Sigmoid colon (tissue), 6 donors: ENCODE measurements at regions not wholly inside any gene's neighbourhood (a gene's known extent, or its start where the extent isn't known, plus 50 kb on each side); places are given as distances from the start of the nearest gene placed in this dataset.

Experiments used
- DNase-seq: peaks from one replicate; pipeline ENCODE4 v3.0.0-alpha.2; 2019
- H3K27ac ChIP-seq, 4 donors: fragments of 200-600 bp; sonication (generic); one replicate each; pipeline ENCODE4 v1.5.1; 2016 to 2019; ENCODE audit warnings: mild to moderate bottlenecking in 1 of 4
- H3K27me3 ChIP-seq, 3 donors: fragments of 200-600 bp; sonication (generic); one replicate each; pipeline ENCODE4 v1.5.1; 2019; ENCODE audit warnings: mild to moderate bottlenecking in 1 of 3
- H3K36me3 ChIP-seq, 4 donors: fragments of 200-600 bp; sonication (generic); one replicate each; pipeline ENCODE4 v1.5.1; 2016 to 2019
- H3K4me1 ChIP-seq, 4 donors: fragments of 200-600 bp; sonication (generic); one replicate each; pipeline ENCODE4 v1.5.1; 2017 to 2019
- H3K4me3 ChIP-seq, 4 donors: fragments of 200-600 bp; sonication (generic); one replicate each; pipeline ENCODE4 v1.5.1; 2017 to 2019; ENCODE audit warnings: mild to moderate bottlenecking in 2 of 4, moderate library complexity in 1 of 4
- H3K9me3 ChIP-seq, 4 donors: fragments of 200-600 bp in 3 of 4; sonication (generic) in 3 of 4; one replicate each; pipeline versions ENCODE4 v1.5.1 to v1.6.1; 2013 to 2019
- CTCF ChIP-seq, 4 experiments: fragments of 450-650 bp in 3 of 4; fragments of 200-600 bp in 1 of 4; IDR thresholded peaks; one replicate each; pipeline ENCODE4 v1.5.1; 2016 to 2019; ENCODE audit warnings: antibody characterized with exemption in 4 of 4, mild to moderate bottlenecking in 3 of 4, moderate library complexity in 2 of 4
- EP300 ChIP-seq, 4 donors: sonication (generic); formaldehyde crosslinking; IDR thresholded peaks; one replicate each; pipeline ENCODE4 v1.6.1; 2017; ENCODE audit warnings: antibody characterized with exemption in 4 of 4
- POLR2A ChIP-seq, 2 donors: fragments of 450-650 bp; IDR thresholded peaks; one replicate each; pipeline ENCODE4 v1.6.1; 2016; ENCODE audit warnings: antibody characterized with exemption in 2 of 2, mild to moderate bottlenecking in 2 of 2, moderate library complexity in 2 of 2
- POLR2AphosphoS5 ChIP-seq, 4 donors: sonication (generic); formaldehyde crosslinking; IDR thresholded peaks; one replicate each; pipeline ENCODE4 v1.6.1; 2017; ENCODE audit warnings: antibody characterized with exemption in 4 of 4
- WGBS, 2 donors: extraction: QIAGEN DNeasy Blood & Tissue Kit; methylation state at CpG; one replicate each; pipeline ENCODE4 v1.1.7; 2013; 5-methylcytosine and 5-hydroxymethylcytosine counted together
- intact Hi-C: fragments of 100-400 bp; cut with DNase I; formaldehyde crosslinking; loops from one replicate; pipeline ENCODE4 v1.15.1; 2023
- donor health status: healthy with polysubstance abuse.
- donor health status: healthy.

- intact Hi-C loops = no loop called here
- H3K4me1 ChIP-seq = peaks cover 0 to 10% (median 3%) of the 10 kb centered on the region in 4 donors
- H3K9me3 ChIP-seq = no peaks in the 10 kb centered on the region
- H3K27ac ChIP-seq = no peak overlapping the region
- no peak overlapping the region for H3K4me3 ChIP-seq
- no peaks in the 10 kb centered on the region for H3K36me3 ChIP-seq
- 4 to 45% methylated on average over 1 of the region's 1 CpG for WGBS, 2 donors
- no peak for DNase-seq
- H3K27me3 ChIP-seq = no peaks in the 10 kb centered on the region
- no peak for TF ChIP-seq EP300 (IDR thresholded peaks at IDR 0.05)
- TF ChIP-seq CTCF (IDR thresholded peaks at IDR 0.05) = no peak
- TF ChIP-seq POLR2AphosphoS5 (IDR thresholded peaks at IDR 0.05) = no peak
- TF ChIP-seq POLR2A (IDR thresholded peaks at IDR 0.05) = no peak
Observed at GRCh38 chr4:144202081-144202480, 61.6 kb upstream of the GYPA start.

- Histone ChIP-seq H3K36me3 (no peaks in the 10 kb centered on the region), H3K27ac (no peak overlapping the region), H3K4me3 (no peak overlapping the region), H3K27me3 (no peaks in the 10 kb centered on the region), H3K4me1 (peaks cover 0 to 10% (median 3%) of the 10 kb centered on the region in 4 donors), H3K9me3 (no peaks in the 10 kb centered on the region)
- TF ChIP-seq CTCF (IDR thresholded peaks at IDR 0.05) (no peak), EP300 (IDR thresholded peaks at IDR 0.05) (no peak), POLR2AphosphoS5 (IDR thresholded peaks at IDR 0.05) (no peak), POLR2A (IDR thresholded peaks at IDR 0.05) (no peak)
- intact Hi-C loops = no loop called here
- 74 to 85% methylated on average over 2 of the region's 2 CpGs for WGBS, 2 donors
- DNase-seq = no peak
Observed at GRCh38 chr4:144203155-144203554, 62.6 kb upstream of the GYPA start.

GRCh38 chr4:144204431-144204830, 63.9 kb upstream of the GYPA start:
- Histone ChIP-seq H3K4me3 (no peak overlapping the region), H3K4me1 (peaks cover 0 to 10% (median 3%) of the 10 kb centered on the region in 4 donors), H3K27me3 (no peaks in the 10 kb centered on the region), H3K27ac (no peak overlapping the region), H3K9me3 (no peaks in the 10 kb centered on the region), H3K36me3 (no peaks in the 10 kb centered on the region)
- no peak for DNase-seq
- intact Hi-C loops = no loop called here
- TF ChIP-seq EP300 (IDR thresholded peaks at IDR 0.05) (no peak), POLR2A (IDR thresholded peaks at IDR 0.05) (no peak), CTCF (IDR thresholded peaks at IDR 0.05) (no peak), POLR2AphosphoS5 (IDR thresholded peaks at IDR 0.05) (no peak)

- Histone ChIP-seq H3K27ac (no peak overlapping the region), H3K4me3 (no peak overlapping the region), H3K4me1 (peaks cover 0 to 10% (median 3%) of the 10 kb centered on the region in 4 donors), H3K36me3 (no peaks in the 10 kb centered on the region), H3K27me3 (no peaks in the 10 kb centered on the region), H3K9me3 (no peaks in the 10 kb centered on the region)
- TF ChIP-seq POLR2AphosphoS5 (IDR thresholded peaks at IDR 0.05) = no peak
- no peak for TF ChIP-seq CTCF (IDR thresholded peaks at IDR 0.05)
- TF ChIP-seq POLR2A (IDR thresholded peaks at IDR 0.05) = no peak
- no peak for TF ChIP-seq EP300 (IDR thresholded peaks at IDR 0.05)
- intact Hi-C loops = no loop called here
- WGBS, 2 donors = 65 to 72% methylated on average over 1 of the region's 1 CpG
- no peak for DNase-seq
Observed at GRCh38 chr4:144206711-144207110, 66.2 kb upstream of the GYPA start.

GRCh38 chr4:144208074-144208473, 67.6 kb upstream of the GYPA start:
- H3K27ac ChIP-seq = no peak overlapping the region
- 58 to 70% methylated on average over 2 of the region's 2 CpGs for WGBS, 2 donors
- intact Hi-C loops = no loop called here
- no peaks in the 10 kb centered on the region for H3K27me3 ChIP-seq
- no peaks in the 10 kb centered on the region for H3K9me3 ChIP-seq
- no peak for TF ChIP-seq POLR2AphosphoS5 (IDR thresholded peaks at IDR 0.05)
- no peak for TF ChIP-seq POLR2A (IDR thresholded peaks at IDR 0.05)
- no peaks in the 10 kb centered on the region for H3K36me3 ChIP-seq
- no peak overlapping the region for H3K4me3 ChIP-seq
- H3K4me1 ChIP-seq = peaks cover 0 to 10% (median 3%) of the 10 kb centered on the region in 4 donors
- no peak for DNase-seq
